HG03520 (cell line): ENCODE measurements at regions not wholly inside any gene's neighbourhood (a gene's known extent, or its start where the extent isn't known, plus 50 kb on each side); places are given as distances from the start of the nearest gene placed in this dataset.
"Not testable (repeated sequence)": the region's sequence is repeated elsewhere in the genome, so short reads cannot be mapped to it uniquely, and the experiment has no call there.

Source experiments
- ATAC-seq: cut with Tn5 transposase; IDR thresholded peaks from one replicate; pipeline ENCODE4 v1.9.1; 2021; ENCODE audit warnings: mild to moderate bottlenecking, moderate library complexity; ENCODE audit not compliant: unreplicated experiment

- ATAC-seq = no peak
Measured at GRCh38 chr6:131424475-131424874, 148.6 kb upstream of the ARG1 start.

GRCh38 chr6:131427434-131428058 is 145.5 kb upstream of the ARG1 start:
- no peak for ATAC-seq

GRCh38 chr6:131430531-131430930 is 142.5 kb upstream of the ARG1 start:
- no peak for ATAC-seq

- ATAC-seq = no peak
Measured at GRCh38 chr6:131431718-131432117, 141.3 kb upstream of the ARG1 start.

- no peak for ATAC-seq
Measured at GRCh38 chr6:131433927-131434326, 139.1 kb upstream of the ARG1 start.

GRCh38 chr6:131436358-131436757 is 136.7 kb upstream of the ARG1 start:
- ATAC-seq = no peak

GRCh38 chr6:131443014-131443413 is 130.0 kb upstream of the ARG1 start:
- ATAC-seq = no peak

GRCh38 chr6:131443514-131443913 is 129.5 kb upstream of the ARG1 start:
- no peak for ATAC-seq

- ATAC-seq = not testable (repeated sequence)
Measured at GRCh38 chr6:131445356-131445755, 127.7 kb upstream of the ARG1 start.

GRCh38 chr6:131450861-131451260 is 122.2 kb upstream of the ARG1 start:
- no peak for ATAC-seq

GRCh38 chr6:131451321-131452144 is 121.5 kb upstream of the ARG1 start:
- ATAC-seq = no peak

- no peak for ATAC-seq
Measured at GRCh38 chr6:131453803-131454202, 119.2 kb upstream of the ARG1 start.

- ATAC-seq = no peak
Measured at GRCh38 chr6:131456565-131456964, 116.5 kb upstream of the ARG1 start.

GRCh38 chr6:131459005-131459404 is 114.0 kb upstream of the ARG1 start:
- no peak for ATAC-seq

- no peak for ATAC-seq
Measured at GRCh38 chr6:131460614-131461000, 112.4 kb upstream of the ARG1 start.

GRCh38 chr6:131469130-131469529 is 103.9 kb upstream of the ARG1 start:
- no peak for ATAC-seq

- no peak for ATAC-seq
Measured at GRCh38 chr6:131470534-131470933, 102.5 kb upstream of the ARG1 start.

- no peak for ATAC-seq
Measured at GRCh38 chr6:131471331-131471730, 101.7 kb upstream of the ARG1 start.

GRCh38 chr6:131473303-131473702 is 99.7 kb upstream of the ARG1 start:
- ATAC-seq = not testable (repeated sequence)

GRCh38 chr6:131476362-131476761 is 96.7 kb upstream of the ARG1 start:
- no peak for ATAC-seq

- ATAC-seq = not testable (repeated sequence)
Measured at GRCh38 chr6:131478740-131479211, 94.2 kb upstream of the ARG1 start.

- ATAC-seq = no peak
Measured at GRCh38 chr6:131486608-131487007, 86.4 kb upstream of the ARG1 start.
